IMR-90 (cell line): ENCODE measurements at regions not wholly inside any gene's neighbourhood (a gene's known extent, or its start where the extent isn't known, plus 50 kb on each side); places are given as distances from the start of the nearest gene placed in this dataset.
A peak's percentile ranks its signal among the peaks of the same experiment; 100 is the strongest.

Experiments
- CEBPB ChIP-seq: IDR thresholded peaks from 2 replicates; pipeline ENCODE4 v1.6.1; 2012; ENCODE audit warnings: low read depth, low read length, improper control_type of control experiment
- MAFK ChIP-seq: IDR thresholded peaks from 2 replicates; pipeline ENCODE4 v1.6.1; 2012; ENCODE audit warnings: low read depth, low read length, improper control_type of control experiment
- MAZ ChIP-seq: IDR thresholded peaks from 2 replicates; pipeline ENCODE4 v1.6.1; 2012; ENCODE audit warnings: low read depth, mild to moderate bottlenecking, low read length, improper control_type of control experiment, moderate library complexity, borderline replicate concordance
- MXI1 ChIP-seq: IDR thresholded peaks from 2 replicates; pipeline ENCODE4 v1.6.1; 2012; ENCODE audit warnings: low read depth, mild to moderate bottlenecking, low read length, moderate library complexity, borderline replicate concordance
- POLR2A ChIP-seq: IDR thresholded peaks from 2 replicates; pipeline ENCODE4 v1.6.1; 2012; ENCODE audit warnings: mild to moderate bottlenecking, low read depth, low read length
- RAD21 ChIP-seq: IDR thresholded peaks from 2 replicates; pipeline ENCODE4 v1.6.1; 2012; ENCODE audit warnings: low read length, improper control_type of control experiment
- RCOR1 ChIP-seq: IDR thresholded peaks from 2 replicates; pipeline ENCODE4 v1.6.1; 2012; ENCODE audit warnings: mild to moderate bottlenecking, low read length, improper control_type of control experiment; ENCODE audit not compliant: insufficient replicate concordance
- SMC3 ChIP-seq: fragments of 150-350 bp; IDR thresholded peaks from 2 replicates; pipeline ENCODE4 v1.6.1; 2016; ENCODE audit warnings: low read depth, mild to moderate bottlenecking, antibody characterized with exemption, low read length, moderate library complexity
- TF ChIP-seq, protein P1 (sequence below): conservative IDR thresholded peaks from 2 replicates; pipeline ENCODE4 v1.5.1; 2012; ENCODE audit warnings: mild to moderate bottlenecking, low read depth, low read length, improper control_type of control experiment
- TF ChIP-seq, protein P2 (sequence below): fragments of 150-350 bp; IDR thresholded peaks from 2 replicates; pipeline ENCODE4 v1.6.1; 2016; ENCODE audit warnings: low read depth, mild to moderate bottlenecking, low read length, moderate library complexity, borderline replicate concordance

DNA sequence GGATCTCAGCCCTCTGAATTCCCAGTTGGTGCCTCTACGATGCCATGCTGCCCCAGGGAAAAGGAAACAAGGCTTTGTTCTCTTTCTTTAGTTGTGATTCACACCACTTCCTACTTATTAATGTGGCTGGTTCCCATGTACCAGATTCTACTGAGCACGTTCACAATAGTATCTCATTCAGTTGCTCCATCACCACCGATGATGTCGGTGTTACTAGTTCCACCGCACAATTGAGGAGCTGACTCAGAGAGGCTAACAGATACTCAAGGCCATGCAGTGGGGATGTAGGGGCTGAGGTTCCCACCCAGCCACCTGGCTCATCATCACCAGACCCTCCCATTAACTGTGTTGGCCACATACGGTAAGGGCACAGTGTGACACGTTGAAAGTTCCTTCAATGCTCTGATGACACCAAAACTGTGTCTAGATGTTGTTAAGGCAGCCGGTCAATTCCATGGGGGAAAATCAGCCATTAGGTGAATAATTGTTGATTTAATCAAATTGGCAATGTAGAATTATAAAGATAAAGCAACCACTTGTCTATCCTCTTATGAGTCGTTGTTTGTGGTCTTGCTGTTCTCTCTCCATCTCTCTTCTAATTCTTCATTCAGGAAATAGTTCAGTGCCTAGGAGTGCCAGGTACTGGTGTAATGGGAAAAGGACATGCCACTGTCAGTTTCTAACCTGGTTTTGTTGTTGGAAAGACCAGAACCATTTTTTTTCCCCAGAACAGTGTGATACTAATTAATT is 244.2 kb upstream of the CRY1 start:
- TF ChIP-seq, protein P1, sequence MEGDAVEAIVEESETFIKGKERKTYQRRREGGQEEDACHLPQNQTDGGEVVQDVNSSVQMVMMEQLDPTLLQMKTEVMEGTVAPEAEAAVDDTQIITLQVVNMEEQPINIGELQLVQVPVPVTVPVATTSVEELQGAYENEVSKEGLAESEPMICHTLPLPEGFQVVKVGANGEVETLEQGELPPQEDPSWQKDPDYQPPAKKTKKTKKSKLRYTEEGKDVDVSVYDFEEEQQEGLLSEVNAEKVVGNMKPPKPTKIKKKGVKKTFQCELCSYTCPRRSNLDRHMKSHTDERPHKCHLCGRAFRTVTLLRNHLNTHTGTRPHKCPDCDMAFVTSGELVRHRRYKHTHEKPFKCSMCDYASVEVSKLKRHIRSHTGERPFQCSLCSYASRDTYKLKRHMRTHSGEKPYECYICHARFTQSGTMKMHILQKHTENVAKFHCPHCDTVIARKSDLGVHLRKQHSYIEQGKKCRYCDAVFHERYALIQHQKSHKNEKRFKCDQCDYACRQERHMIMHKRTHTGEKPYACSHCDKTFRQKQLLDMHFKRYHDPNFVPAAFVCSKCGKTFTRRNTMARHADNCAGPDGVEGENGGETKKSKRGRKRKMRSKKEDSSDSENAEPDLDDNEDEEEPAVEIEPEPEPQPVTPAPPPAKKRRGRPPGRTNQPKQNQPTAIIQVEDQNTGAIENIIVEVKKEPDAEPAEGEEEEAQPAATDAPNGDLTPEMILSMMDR, result no peak
- TF ChIP-seq POLR2A (no peak), MXI1 (no peak), RCOR1 (no peak), RAD21 (no peak), SMC3 (no peak), MAFK (no peak), MAZ (no peak), CEBPB (peak; percentile 46; the same call in 1 of the 2 replicates)
- TF ChIP-seq, protein P2, sequence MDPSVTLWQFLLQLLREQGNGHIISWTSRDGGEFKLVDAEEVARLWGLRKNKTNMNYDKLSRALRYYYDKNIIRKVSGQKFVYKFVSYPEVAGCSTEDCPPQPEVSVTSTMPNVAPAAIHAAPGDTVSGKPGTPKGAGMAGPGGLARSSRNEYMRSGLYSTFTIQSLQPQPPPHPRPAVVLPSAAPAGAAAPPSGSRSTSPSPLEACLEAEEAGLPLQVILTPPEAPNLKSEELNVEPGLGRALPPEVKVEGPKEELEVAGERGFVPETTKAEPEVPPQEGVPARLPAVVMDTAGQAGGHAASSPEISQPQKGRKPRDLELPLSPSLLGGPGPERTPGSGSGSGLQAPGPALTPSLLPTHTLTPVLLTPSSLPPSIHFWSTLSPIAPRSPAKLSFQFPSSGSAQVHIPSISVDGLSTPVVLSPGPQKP, result no peak
